ENCODE measurements at regions not wholly inside any gene's neighbourhood (a gene's known extent, or its start where the extent isn't known, plus 50 kb on each side); places are given as distances from the start of the nearest gene placed in this dataset.
"Not testable (repeated sequence)": the region's sequence is repeated elsewhere in the genome, so short reads cannot be mapped to it uniquely, and the experiment has no call there.

- WGBS: 88% methylated on average over 6 of the region's 6 CpGs
- DNase-seq: not testable (repeated sequence)
Measured at GRCh38 chr10:21283053-21283452, 242.4 kb downstream of the SKIDA1 start.

GRCh38 chr10:21281765-21282484 lies 243.6 kb downstream of the SKIDA1 start:
- 56% methylated on average over 6 of the region's 8 CpGs for WGBS
- H2BK12ac ChIP-seq (ENCODE audit: low read length in 2 of 2): no peak overlapping the region

More at GRCh38 chr10:21283053-21283452, 242.4 kb downstream of the SKIDA1 start:
- not testable (repeated sequence) for H3K9ac ChIP-seq (ENCODE audit: low read length); H3K4me3 ChIP-seq (ENCODE audit: insufficient read depth in 1 of 2, low read depth in 1 of 2, low read length in 2 of 2); H3K23ac ChIP-seq (ENCODE audit: low read length in 2 of 2); H2BK5ac ChIP-seq (ENCODE audit: low read depth, low read length, poor library complexity, severe bottlenecking); H3K4ac ChIP-seq (ENCODE audit: low read depth in 1 of 2, low read length in 2 of 2); H2BK12ac ChIP-seq (ENCODE audit: low read length in 2 of 2); H2AK5ac ChIP-seq (ENCODE audit: low read length, severe bottlenecking); H4K8ac ChIP-seq (ENCODE audit: low read length); H3K27me3 ChIP-seq (ENCODE audit: control insufficient read depth in 1 of 2, insufficient read depth in 1 of 2, low read length in 2 of 2); H3K4me2 ChIP-seq (ENCODE audit: low read length, poor library complexity, severe bottlenecking); H3K14ac ChIP-seq (ENCODE audit: low read length in 2 of 2); H3K27ac ChIP-seq (ENCODE audit: low read length, poor library complexity, severe bottlenecking); H3K18ac ChIP-seq (ENCODE audit: low read depth in 1 of 2, low read length in 2 of 2); H3K9me3 ChIP-seq (ENCODE audit: control insufficient read depth, low read length); H3K36me3 ChIP-seq (ENCODE audit: control insufficient read depth in 1 of 2, insufficient read depth in 2 of 2, low read depth in 1 of 2, low read length in 2 of 2); H2AFZ ChIP-seq (ENCODE audit: low read depth, low read length); H4K91ac ChIP-seq (ENCODE audit: low read length); H3K79me1 ChIP-seq (replicated peaks; ENCODE audit: low read length, poor library complexity, severe bottlenecking); H3K4me1 ChIP-seq (ENCODE audit: control insufficient read depth, insufficient read depth, low read depth, low read length); H2BK15ac ChIP-seq (ENCODE audit: low read depth, poor library complexity, severe bottlenecking); H2BK120ac ChIP-seq (ENCODE audit: low read depth, low read length)

GRCh38 chr10:21280971-21281572 lies 244.4 kb downstream of the SKIDA1 start:
- no peak overlapping the region for H2BK120ac ChIP-seq (ENCODE audit: low read depth, low read length)
- H3K27ac ChIP-seq (ENCODE audit: low read length, poor library complexity, severe bottlenecking): no peak overlapping the region
- no peak overlapping the region for H2BK15ac ChIP-seq (ENCODE audit: low read depth, poor library complexity, severe bottlenecking)
- H3K4me1 ChIP-seq (ENCODE audit: control insufficient read depth, insufficient read depth, low read depth, low read length): peaks cover 6% of the 10 kb centered on the region
- H3K23ac ChIP-seq (ENCODE audit: low read length in 2 of 2): no peak overlapping the region
- peak overlapping the region; percentile 35 for H2AK5ac ChIP-seq (ENCODE audit: low read length, severe bottlenecking)
- no peak overlapping the region for H3K14ac ChIP-seq (ENCODE audit: low read length in 2 of 2)
- H3K4ac ChIP-seq (ENCODE audit: low read depth in 1 of 2, low read length in 2 of 2): no peak overlapping the region
- H3K18ac ChIP-seq (ENCODE audit: low read depth in 1 of 2, low read length in 2 of 2): no peak overlapping the region
- no peaks in the 10 kb centered on the region for H3K79me1 ChIP-seq (replicated peaks; ENCODE audit: low read length, poor library complexity, severe bottlenecking)
- no peaks in the 10 kb centered on the region for H3K27me3 ChIP-seq (ENCODE audit: control insufficient read depth in 1 of 2, insufficient read depth in 1 of 2, low read length in 2 of 2)
- no peaks in the 10 kb centered on the region for H3K36me3 ChIP-seq (ENCODE audit: control insufficient read depth in 1 of 2, insufficient read depth in 2 of 2, low read depth in 1 of 2, low read length in 2 of 2)
- no CpG with 5 or more reads among the region's 2 CpGs for WGBS
- H4K91ac ChIP-seq (ENCODE audit: low read length): no peak overlapping the region
- no peaks in the 10 kb centered on the region for H3K9me3 ChIP-seq (ENCODE audit: control insufficient read depth, low read length)
- H3K4me2 ChIP-seq (ENCODE audit: low read length, poor library complexity, severe bottlenecking): no peak overlapping the region
- no peak overlapping the region for H2BK5ac ChIP-seq (ENCODE audit: low read depth, low read length, poor library complexity, severe bottlenecking)
- H4K8ac ChIP-seq (ENCODE audit: low read length): no peak overlapping the region
- no peak for DNase-seq
- H2AFZ ChIP-seq (ENCODE audit: low read depth, low read length): no peak overlapping the region
- H2BK12ac ChIP-seq (ENCODE audit: low read length in 2 of 2): no peak overlapping the region
- H3K4me3 ChIP-seq (ENCODE audit: insufficient read depth in 1 of 2, low read depth in 1 of 2, low read length in 2 of 2): no peak overlapping the region
- no peak overlapping the region for H3K9ac ChIP-seq (ENCODE audit: low read length)

More at GRCh38 chr10:21281765-21282484, 243.6 kb downstream of the SKIDA1 start:
- H2BK120ac ChIP-seq (ENCODE audit: low read depth, low read length): no peak overlapping the region
- H3K18ac ChIP-seq (ENCODE audit: low read depth in 1 of 2, low read length in 2 of 2): no peak overlapping the region
- no peaks in the 10 kb centered on the region for H3K9me3 ChIP-seq (ENCODE audit: control insufficient read depth, low read length)
- no peak overlapping the region for H2AFZ ChIP-seq (ENCODE audit: low read depth, low read length)
- no peak overlapping the region for H2AK5ac ChIP-seq (ENCODE audit: low read length, severe bottlenecking)
- no peak overlapping the region for H3K4me2 ChIP-seq (ENCODE audit: low read length, poor library complexity, severe bottlenecking)
- no peak overlapping the region for H3K9ac ChIP-seq (ENCODE audit: low read length)
- H3K36me3 ChIP-seq (ENCODE audit: control insufficient read depth in 1 of 2, insufficient read depth in 2 of 2, low read depth in 1 of 2, low read length in 2 of 2): no peaks in the 10 kb centered on the region
- no peak overlapping the region for H2BK15ac ChIP-seq (ENCODE audit: low read depth, poor library complexity, severe bottlenecking)
- no peak overlapping the region for H3K14ac ChIP-seq (ENCODE audit: low read length in 2 of 2)
- no peak overlapping the region for H3K4ac ChIP-seq (ENCODE audit: low read depth in 1 of 2, low read length in 2 of 2)
- no peak overlapping the region for H3K4me3 ChIP-seq (ENCODE audit: insufficient read depth in 1 of 2, low read depth in 1 of 2, low read length in 2 of 2)
- no peak overlapping the region for H2BK5ac ChIP-seq (ENCODE audit: low read depth, low read length, poor library complexity, severe bottlenecking)
- no peaks in the 10 kb centered on the region for H3K79me1 ChIP-seq (replicated peaks; ENCODE audit: low read length, poor library complexity, severe bottlenecking)
- no peaks in the 10 kb centered on the region for H3K27me3 ChIP-seq (ENCODE audit: control insufficient read depth in 1 of 2, insufficient read depth in 1 of 2, low read length in 2 of 2)
- DNase-seq: no peak
- no peak overlapping the region for H3K27ac ChIP-seq (ENCODE audit: low read length, poor library complexity, severe bottlenecking)
- H4K91ac ChIP-seq (ENCODE audit: low read length): no peak overlapping the region
- H3K23ac ChIP-seq (ENCODE audit: low read length in 2 of 2): no peak overlapping the region
- H4K8ac ChIP-seq (ENCODE audit: low read length): no peak overlapping the region
- H3K4me1 ChIP-seq (ENCODE audit: control insufficient read depth, insufficient read depth, low read depth, low read length): peaks cover 6% of the 10 kb centered on the region

GRCh38 chr10:21280037-21280436 lies 245.4 kb downstream of the SKIDA1 start:
- Histone ChIP-seq H4K8ac (ENCODE audit: low read length) (no peak overlapping the region), H3K4ac (ENCODE audit: low read depth in 1 of 2, low read length in 2 of 2) (no peak overlapping the region), H3K4me2 (ENCODE audit: low read length, poor library complexity, severe bottlenecking) (no peak overlapping the region), H2BK5ac (ENCODE audit: low read depth, low read length, poor library complexity, severe bottlenecking) (no peak overlapping the region), H2BK12ac (ENCODE audit: low read length in 2 of 2) (no peak overlapping the region), H3K4me1 (ENCODE audit: control insufficient read depth, insufficient read depth, low read depth, low read length) (peaks cover 3% of the 10 kb centered on the region), H3K14ac (ENCODE audit: low read length in 2 of 2) (no peak overlapping the region), H3K36me3 (ENCODE audit: control insufficient read depth in 1 of 2, insufficient read depth in 2 of 2, low read depth in 1 of 2, low read length in 2 of 2) (no peaks in the 10 kb centered on the region), H3K23ac (ENCODE audit: low read length in 2 of 2) (no peak overlapping the region), H3K9ac (ENCODE audit: low read length) (no peak overlapping the region), H2BK15ac (ENCODE audit: low read depth, poor library complexity, severe bottlenecking) (no peak overlapping the region), H3K4me3 (ENCODE audit: insufficient read depth in 1 of 2, low read depth in 1 of 2, low read length in 2 of 2) (no peak overlapping the region), H3K9me3 (ENCODE audit: control insufficient read depth, low read length) (no peaks in the 10 kb centered on the region), H2BK120ac (ENCODE audit: low read depth, low read length) (no peak overlapping the region), H3K79me1 (replicated peaks; ENCODE audit: low read length, poor library complexity, severe bottlenecking) (no peaks in the 10 kb centered on the region), H3K18ac (ENCODE audit: low read depth in 1 of 2, low read length in 2 of 2) (no peak overlapping the region), H2AK5ac (ENCODE audit: low read length, severe bottlenecking) (no peak overlapping the region), H2AFZ (ENCODE audit: low read depth, low read length) (no peak overlapping the region), H4K91ac (ENCODE audit: low read length) (no peak overlapping the region), H3K27ac (ENCODE audit: low read length, poor library complexity, severe bottlenecking) (no peak overlapping the region), H3K27me3 (ENCODE audit: control insufficient read depth in 1 of 2, insufficient read depth in 1 of 2, low read length in 2 of 2) (no peaks in the 10 kb centered on the region)
- no peak for DNase-seq
- WGBS: 89% methylated on average over 5 of the region's 5 CpGs
